ENCODE measurements at regions not wholly inside any gene's neighbourhood (a gene's known extent, or its start where the extent isn't known, plus 50 kb on each side); places are given as distances from the start of the nearest gene placed in this dataset.

DNA sequence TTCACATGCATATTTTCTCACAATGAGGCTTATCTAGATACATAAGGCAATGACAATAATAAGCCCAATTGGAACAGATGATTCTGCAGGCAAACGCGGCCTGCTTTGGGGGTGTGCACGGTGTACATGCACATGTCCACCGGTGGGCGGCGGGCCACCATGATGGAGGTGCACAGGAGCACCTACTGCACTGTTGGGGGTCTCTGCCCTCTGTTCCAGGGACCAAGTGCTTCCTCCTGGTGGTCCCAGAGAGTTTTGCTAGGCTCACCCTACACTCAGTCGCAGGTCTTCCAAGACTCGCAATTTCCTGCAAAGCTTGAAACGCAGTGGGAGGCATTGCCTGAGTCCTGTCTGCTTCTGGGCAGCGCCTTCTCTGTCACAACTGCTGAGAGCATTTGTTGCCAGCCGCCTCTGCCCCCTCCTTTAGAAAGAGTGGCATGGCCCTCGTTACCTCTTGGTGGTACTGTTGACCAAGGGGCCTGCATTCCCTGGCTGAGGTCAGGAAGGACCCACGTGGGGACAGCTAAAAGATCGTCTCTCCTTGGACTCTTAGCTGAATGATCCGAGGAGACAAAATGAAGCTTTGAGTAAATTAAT, 135.3 kb downstream of the ERMARD start:
- Histone ChIP-seq H3K4me1 (peaks cover 4% of the 10 kb centered on the region), H3K27ac (no peak overlapping the region), H3K9me3 (no peaks in the 10 kb centered on the region), H3K4me3 (no peak overlapping the region), H3K36me3 (ENCODE audit: low read depth, missing control alignments) (no peaks in the 10 kb centered on the region), H3K27me3 (no peaks in the 10 kb centered on the region)
- TF ChIP-seq, protein P1, sequence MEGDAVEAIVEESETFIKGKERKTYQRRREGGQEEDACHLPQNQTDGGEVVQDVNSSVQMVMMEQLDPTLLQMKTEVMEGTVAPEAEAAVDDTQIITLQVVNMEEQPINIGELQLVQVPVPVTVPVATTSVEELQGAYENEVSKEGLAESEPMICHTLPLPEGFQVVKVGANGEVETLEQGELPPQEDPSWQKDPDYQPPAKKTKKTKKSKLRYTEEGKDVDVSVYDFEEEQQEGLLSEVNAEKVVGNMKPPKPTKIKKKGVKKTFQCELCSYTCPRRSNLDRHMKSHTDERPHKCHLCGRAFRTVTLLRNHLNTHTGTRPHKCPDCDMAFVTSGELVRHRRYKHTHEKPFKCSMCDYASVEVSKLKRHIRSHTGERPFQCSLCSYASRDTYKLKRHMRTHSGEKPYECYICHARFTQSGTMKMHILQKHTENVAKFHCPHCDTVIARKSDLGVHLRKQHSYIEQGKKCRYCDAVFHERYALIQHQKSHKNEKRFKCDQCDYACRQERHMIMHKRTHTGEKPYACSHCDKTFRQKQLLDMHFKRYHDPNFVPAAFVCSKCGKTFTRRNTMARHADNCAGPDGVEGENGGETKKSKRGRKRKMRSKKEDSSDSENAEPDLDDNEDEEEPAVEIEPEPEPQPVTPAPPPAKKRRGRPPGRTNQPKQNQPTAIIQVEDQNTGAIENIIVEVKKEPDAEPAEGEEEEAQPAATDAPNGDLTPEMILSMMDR (IDR thresholded peaks at IDR 0.05) = no peak
- TF ChIP-seq POLR2A (IDR thresholded peaks at IDR 0.05) = no peak
- intact Hi-C loops (cut with DNase I; ENCODE audit: low total_unique reads) = no loop called here
- DNase-seq = no peak
- 90 to 93% methylated on average over 15 of the region's 15 CpGs for WGBS, 2 donors

DNA sequence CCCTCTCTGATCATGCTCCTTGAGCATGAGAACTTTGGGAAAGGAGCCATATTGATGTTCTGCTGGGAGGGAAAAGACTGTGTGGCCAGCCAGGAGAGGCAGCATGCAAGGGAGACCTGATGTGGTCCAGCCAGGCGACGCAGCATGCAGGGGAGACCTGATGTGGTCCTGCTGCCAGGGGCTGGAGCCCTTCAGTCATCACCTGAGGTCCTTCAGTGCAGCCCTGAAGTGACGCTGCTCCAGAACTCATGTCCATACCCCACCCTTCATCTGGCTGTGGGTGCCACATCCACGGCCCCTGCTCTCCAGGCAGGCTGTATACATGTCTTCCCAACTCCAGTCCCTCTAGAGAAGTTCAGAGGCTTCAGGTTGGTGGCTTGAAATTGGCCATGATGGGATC, 134.4 kb downstream of the ERMARD start:
- peaks cover 4% of the 10 kb centered on the region for H3K4me1 ChIP-seq
- intact Hi-C loops (cut with DNase I; ENCODE audit: low total_unique reads) = no loop called here
- WGBS, 2 donors = 67 to 98% methylated on average over 1 to 4 of the region's 4 CpGs
- H3K9me3 ChIP-seq = no peaks in the 10 kb centered on the region
- H3K36me3 ChIP-seq (ENCODE audit: low read depth, missing control alignments) = no peaks in the 10 kb centered on the region
- no peaks in the 10 kb centered on the region for H3K27me3 ChIP-seq
- TF ChIP-seq, protein P1 (IDR thresholded peaks at IDR 0.05) = no peak
- no peak for TF ChIP-seq POLR2A (IDR thresholded peaks at IDR 0.05)
- DNase-seq = no peak
- no peak overlapping the region for H3K27ac ChIP-seq
- H3K4me3 ChIP-seq = no peak overlapping the region

DNA sequence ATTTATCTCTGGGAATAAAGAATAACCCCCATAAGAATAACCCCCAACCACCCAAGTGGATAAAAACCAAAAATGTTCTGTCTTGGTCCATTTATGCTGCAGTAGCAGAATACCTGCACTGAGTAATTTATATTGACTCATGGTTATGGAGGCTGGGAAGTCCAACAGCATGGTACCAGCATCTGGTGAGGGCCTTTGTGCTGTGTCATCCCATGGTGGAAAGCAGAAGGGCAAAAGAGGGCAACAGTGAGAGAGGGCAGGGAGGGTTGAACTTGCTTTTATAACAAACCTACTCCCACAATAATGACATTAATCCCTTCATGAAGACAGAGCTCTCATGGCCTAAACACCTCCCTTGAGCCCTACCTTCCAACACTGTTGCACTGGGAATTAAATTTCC, 133.7 kb downstream of the ERMARD start:
- Histone ChIP-seq H3K4me1 (peaks cover 4% of the 10 kb centered on the region), H3K36me3 (ENCODE audit: low read depth, missing control alignments) (no peaks in the 10 kb centered on the region), H3K4me3 (no peak overlapping the region), H3K27me3 (no peaks in the 10 kb centered on the region), H3K9me3 (no peaks in the 10 kb centered on the region), H3K27ac (no peak overlapping the region)
- TF ChIP-seq POLR2A (IDR thresholded peaks at IDR 0.05) = no peak
- TF ChIP-seq, protein P1 (IDR thresholded peaks at IDR 0.05) = no peak
- intact Hi-C loops (cut with DNase I; ENCODE audit: low total_unique reads) = no loop called here
- DNase-seq = no peak

DNA sequence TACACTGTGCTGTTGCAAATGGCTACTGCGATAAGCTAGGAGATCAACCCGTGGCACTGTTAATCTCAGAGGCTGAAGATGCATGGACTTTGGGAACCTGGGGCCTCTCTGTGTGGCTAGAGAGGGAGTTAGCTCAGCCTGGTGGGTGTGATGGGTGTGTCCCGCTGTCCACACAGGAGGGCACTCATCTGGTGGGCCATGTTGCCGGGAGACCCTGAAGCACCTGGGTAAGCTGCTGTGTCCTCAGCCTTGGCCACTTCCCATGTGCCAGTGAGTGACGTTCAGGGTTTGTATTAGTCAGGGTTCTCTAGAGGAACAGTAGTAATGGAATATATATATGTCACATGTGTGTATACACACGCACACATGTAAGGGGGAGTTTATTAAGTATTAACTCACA, 132.7 kb downstream of the ERMARD start:
- DNase-seq = no peak
- Histone ChIP-seq H3K27me3 (no peaks in the 10 kb centered on the region), H3K4me1 (no peaks in the 10 kb centered on the region), H3K27ac (no peak overlapping the region), H3K4me3 (no peak overlapping the region), H3K9me3 (no peaks in the 10 kb centered on the region), H3K36me3 (ENCODE audit: low read depth, missing control alignments) (no peaks in the 10 kb centered on the region)
- whole genome bisulfite sequencing, 2 donors = 82 to 92% methylated on average over 5 to 6 of the region's 6 CpGs
- intact Hi-C loops (cut with DNase I; ENCODE audit: low total_unique reads) = no loop called here
- no peak for TF ChIP-seq POLR2A (IDR thresholded peaks at IDR 0.05)
- TF ChIP-seq, protein P1 (IDR thresholded peaks at IDR 0.05) = no peak

DNA sequence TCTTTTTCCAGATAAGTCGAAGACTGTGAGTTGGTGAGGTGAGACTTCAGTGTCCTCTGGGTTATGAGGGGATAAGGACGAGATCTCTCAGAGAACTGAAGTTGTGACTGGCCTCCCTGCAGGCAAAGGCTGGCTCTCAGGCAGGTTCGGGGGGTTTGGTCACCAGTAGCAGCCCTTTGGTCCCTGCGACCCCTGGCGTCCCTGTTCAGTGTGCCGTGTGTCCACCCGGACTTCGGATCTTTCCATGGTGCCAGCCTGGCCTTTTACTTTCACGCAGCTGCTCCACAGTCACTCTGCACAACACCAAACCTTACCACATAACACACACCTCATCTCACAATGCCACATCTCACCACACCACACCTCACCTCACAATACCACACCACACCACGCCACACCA, 131.9 kb downstream of the ERMARD start:
- intact Hi-C loops (cut with DNase I; ENCODE audit: low total_unique reads) = no loop called here
- Histone ChIP-seq H3K27me3 (no peaks in the 10 kb centered on the region), H3K4me1 (no peaks in the 10 kb centered on the region), H3K9me3 (no peaks in the 10 kb centered on the region), H3K27ac (no peak overlapping the region), H3K36me3 (ENCODE audit: low read depth, missing control alignments) (no peaks in the 10 kb centered on the region), H3K4me3 (no peak overlapping the region)
- TF ChIP-seq, protein P1 (IDR thresholded peaks at IDR 0.05) = no peak
- no peak for TF ChIP-seq POLR2A (IDR thresholded peaks at IDR 0.05)
- 85 to 94% methylated on average over 10 of the region's 10 CpGs for WGBS, 2 donors
- DNase-seq = no peak

All from testis (tissue), 2 donors.